ENCODE measurements at regions not wholly inside any gene's neighbourhood (a gene's known extent, or its start where the extent isn't known, plus 50 kb on each side); places are given as distances from the start of the nearest gene placed in this dataset.

DNA sequence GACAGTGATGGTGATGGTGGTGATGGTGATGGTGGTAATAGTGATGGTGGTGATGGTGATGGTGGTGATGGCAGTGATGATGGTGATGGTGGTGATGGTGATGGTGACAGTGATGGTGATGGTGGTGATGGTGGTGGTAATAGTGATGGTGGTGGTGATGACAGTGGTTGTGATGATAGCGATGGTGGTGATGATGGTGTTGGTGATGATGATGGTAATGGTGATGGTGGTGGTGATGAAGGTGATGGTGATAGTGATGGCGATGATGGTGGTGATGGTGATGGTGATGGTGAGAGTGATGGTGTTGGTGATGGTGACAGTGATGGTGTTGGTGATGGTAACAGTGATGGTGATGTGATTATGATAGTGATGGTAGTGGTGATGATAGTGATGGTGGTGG is 94.3 kb downstream of the ASB1 start:
- ATAC-seq (no peak), DNase-seq (ENCODE audit: low read depth in 1 of 2, low spot score in 1 of 2) (no peak), FAIRE-seq (no peak)
- ChIA-PET CTCF (no interaction called here), POLR2A (no interaction called here)
- WGBS (ENCODE audit: missing lambda C conversion rate): 96% methylated on average over 2 of the region's 2 CpGs
- Histone ChIP-seq H3K4me3 (no peak overlapping the region), H3K4me2 (no peak overlapping the region), H3K9me3 (peaks cover 34% of the 10 kb centered on the region), H3K4me1 (peaks cover 6% of the 10 kb centered on the region; the same call in 1 of the 3 replicates), H3K27ac (no peak overlapping the region)
- no peak for TF ChIP-seq FOSL2 (IDR thresholded peaks at IDR 0.05)
- no peak for TF ChIP-seq FOSL2 (CRISPR knock-in tag; IDR thresholded peaks at IDR 0.05)
- no peak for TF ChIP-seq PHF8 (IDR thresholded peaks at IDR 0.05; ENCODE audit: borderline replicate concordance, low read depth)
- TF ChIP-seq, protein P1, sequence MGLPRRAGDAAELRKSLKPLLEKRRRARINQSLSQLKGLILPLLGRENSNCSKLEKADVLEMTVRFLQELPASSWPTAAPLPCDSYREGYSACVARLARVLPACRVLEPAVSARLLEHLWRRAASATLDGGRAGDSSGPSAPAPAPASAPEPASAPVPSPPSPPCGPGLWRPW (IDR thresholded peaks at IDR 0.05): no peak
- TF ChIP-seq RCOR1 (IDR thresholded peaks at IDR 0.05; ENCODE audit: low read depth, low read length): no peak
- TF ChIP-seq BHLHE40 (IDR thresholded peaks at IDR 0.05; ENCODE audit: low read depth, low read length): no peak
- TF ChIP-seq, protein P2, sequence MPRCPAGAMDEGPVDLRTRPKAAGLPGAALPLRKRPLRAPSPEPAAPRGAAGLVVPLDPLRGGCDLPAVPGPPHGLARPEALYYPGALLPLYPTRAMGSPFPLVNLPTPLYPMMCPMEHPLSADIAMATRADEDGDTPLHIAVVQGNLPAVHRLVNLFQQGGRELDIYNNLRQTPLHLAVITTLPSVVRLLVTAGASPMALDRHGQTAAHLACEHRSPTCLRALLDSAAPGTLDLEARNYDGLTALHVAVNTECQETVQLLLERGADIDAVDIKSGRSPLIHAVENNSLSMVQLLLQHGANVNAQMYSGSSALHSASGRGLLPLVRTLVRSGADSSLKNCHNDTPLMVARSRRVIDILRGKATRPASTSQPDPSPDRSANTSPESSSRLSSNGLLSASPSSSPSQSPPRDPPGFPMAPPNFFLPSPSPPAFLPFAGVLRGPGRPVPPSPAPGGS (IDR thresholded peaks at IDR 0.05): no peak
- TF ChIP-seq ESRRA (IDR thresholded peaks at IDR 0.05; ENCODE audit: borderline replicate concordance, low read length): no peak
- no peak for TF ChIP-seq FOXS1 (CRISPR knock-in tag; IDR thresholded peaks at IDR 0.05)
- TF ChIP-seq JUN (IDR thresholded peaks at IDR 0.05): no peak

DNA sequence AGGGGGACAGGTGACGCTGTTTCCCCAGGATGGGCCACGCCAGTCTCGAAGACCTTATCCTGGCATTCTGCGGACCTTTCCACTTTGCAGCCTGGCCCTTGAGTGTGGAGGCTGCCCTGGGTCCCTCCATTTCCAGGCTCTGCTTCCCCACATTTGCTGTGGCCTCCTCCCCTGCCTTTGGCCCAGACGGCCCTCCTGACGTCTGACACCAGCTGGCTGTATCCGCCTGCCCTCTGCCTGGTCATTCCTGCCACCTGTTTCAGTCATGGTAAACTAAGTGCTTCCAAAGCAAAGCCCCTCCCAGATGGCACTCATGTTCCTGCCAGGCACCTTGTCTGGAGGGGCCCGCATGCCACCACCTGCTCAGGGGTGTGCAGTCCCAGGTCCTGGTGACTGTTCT is 95.1 kb downstream of the ASB1 start:
- Histone ChIP-seq H3K4me3 (no peak overlapping the region), H3K27ac (no peak overlapping the region), H3K4me1 (peaks cover 8% of the 10 kb centered on the region; the same call in 1 of the 3 replicates), H3K9me3 (peaks cover 25% of the 10 kb centered on the region), H3K4me2 (no peak overlapping the region)
- TF ChIP-seq GATA3 (IDR thresholded peaks at IDR 0.05; ENCODE audit: borderline replicate concordance) (no peak), EHF (CRISPR knock-in tag; IDR thresholded peaks at IDR 0.05) (no peak), NFE2L2 (conservative IDR thresholded peaks at IDR 0.05; ENCODE audit: low read length) (no peak), ZNF302 (CRISPR knock-in tag; IDR thresholded peaks at IDR 0.05) (no peak), CHD2 (IDR thresholded peaks at IDR 0.05; ENCODE audit: low read length, partially characterized antibody) (no peak), FOSB (CRISPR knock-in tag; IDR thresholded peaks at IDR 0.05) (no peak), FOXS1 (CRISPR knock-in tag; IDR thresholded peaks at IDR 0.05) (no peak), POLR2A (IDR thresholded peaks at IDR 0.05; ENCODE audit: low read length) (no peak), ZFP36 (IDR thresholded peaks at IDR 0.05; ENCODE audit: borderline replicate concordance, partially characterized antibody) (no peak), ZSCAN20 (CRISPR knock-in tag; IDR thresholded peaks at IDR 0.05) (no peak), HOXB13 (CRISPR knock-in tag; IDR thresholded peaks at IDR 0.05; ENCODE audit: low read depth) (no peak), MAZ (IDR thresholded peaks at IDR 0.05; ENCODE audit: borderline replicate concordance, low read depth, low read length) (no peak)
- TF ChIP-seq, protein P3, sequence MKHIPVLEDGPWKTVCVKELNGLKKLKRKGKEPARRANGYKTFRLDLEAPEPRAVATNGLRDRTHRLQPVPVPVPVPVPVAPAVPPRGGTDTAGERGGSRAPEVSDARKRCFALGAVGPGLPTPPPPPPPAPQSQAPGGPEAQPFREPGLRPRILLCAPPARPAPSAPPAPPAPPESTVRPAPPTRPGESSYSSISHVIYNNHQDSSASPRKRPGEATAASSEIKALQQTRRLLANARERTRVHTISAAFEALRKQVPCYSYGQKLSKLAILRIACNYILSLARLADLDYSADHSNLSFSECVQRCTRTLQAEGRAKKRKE (CRISPR knock-in tag; IDR thresholded peaks at IDR 0.05; ENCODE audit: low read depth): no peak
- TF ChIP-seq, protein P1 (IDR thresholded peaks at IDR 0.05): no peak
- TF ChIP-seq, protein P4, sequence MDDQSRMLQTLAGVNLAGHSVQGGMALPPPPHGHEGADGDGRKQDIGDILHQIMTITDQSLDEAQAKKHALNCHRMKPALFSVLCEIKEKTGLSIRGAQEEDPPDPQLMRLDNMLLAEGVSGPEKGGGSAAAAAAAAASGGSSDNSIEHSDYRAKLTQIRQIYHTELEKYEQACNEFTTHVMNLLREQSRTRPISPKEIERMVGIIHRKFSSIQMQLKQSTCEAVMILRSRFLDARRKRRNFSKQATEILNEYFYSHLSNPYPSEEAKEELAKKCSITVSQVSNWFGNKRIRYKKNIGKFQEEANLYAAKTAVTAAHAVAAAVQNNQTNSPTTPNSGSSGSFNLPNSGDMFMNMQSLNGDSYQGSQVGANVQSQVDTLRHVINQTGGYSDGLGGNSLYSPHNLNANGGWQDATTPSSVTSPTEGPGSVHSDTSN (IDR thresholded peaks at IDR 0.05): no peak
- TF ChIP-seq, protein P5, sequence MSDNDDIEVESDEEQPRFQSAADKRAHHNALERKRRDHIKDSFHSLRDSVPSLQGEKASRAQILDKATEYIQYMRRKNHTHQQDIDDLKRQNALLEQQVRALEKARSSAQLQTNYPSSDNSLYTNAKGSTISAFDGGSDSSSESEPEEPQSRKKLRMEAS (IDR thresholded peaks at IDR 0.05): no peak
- TF ChIP-seq, protein P6, sequence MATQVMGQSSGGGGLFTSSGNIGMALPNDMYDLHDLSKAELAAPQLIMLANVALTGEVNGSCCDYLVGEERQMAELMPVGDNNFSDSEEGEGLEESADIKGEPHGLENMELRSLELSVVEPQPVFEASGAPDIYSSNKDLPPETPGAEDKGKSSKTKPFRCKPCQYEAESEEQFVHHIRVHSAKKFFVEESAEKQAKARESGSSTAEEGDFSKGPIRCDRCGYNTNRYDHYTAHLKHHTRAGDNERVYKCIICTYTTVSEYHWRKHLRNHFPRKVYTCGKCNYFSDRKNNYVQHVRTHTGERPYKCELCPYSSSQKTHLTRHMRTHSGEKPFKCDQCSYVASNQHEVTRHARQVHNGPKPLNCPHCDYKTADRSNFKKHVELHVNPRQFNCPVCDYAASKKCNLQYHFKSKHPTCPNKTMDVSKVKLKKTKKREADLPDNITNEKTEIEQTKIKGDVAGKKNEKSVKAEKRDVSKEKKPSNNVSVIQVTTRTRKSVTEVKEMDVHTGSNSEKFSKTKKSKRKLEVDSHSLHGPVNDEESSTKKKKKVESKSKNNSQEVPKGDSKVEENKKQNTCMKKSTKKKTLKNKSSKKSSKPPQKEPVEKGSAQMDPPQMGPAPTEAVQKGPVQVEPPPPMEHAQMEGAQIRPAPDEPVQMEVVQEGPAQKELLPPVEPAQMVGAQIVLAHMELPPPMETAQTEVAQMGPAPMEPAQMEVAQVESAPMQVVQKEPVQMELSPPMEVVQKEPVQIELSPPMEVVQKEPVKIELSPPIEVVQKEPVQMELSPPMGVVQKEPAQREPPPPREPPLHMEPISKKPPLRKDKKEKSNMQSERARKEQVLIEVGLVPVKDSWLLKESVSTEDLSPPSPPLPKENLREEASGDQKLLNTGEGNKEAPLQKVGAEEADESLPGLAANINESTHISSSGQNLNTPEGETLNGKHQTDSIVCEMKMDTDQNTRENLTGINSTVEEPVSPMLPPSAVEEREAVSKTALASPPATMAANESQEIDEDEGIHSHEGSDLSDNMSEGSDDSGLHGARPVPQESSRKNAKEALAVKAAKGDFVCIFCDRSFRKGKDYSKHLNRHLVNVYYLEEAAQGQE (IDR thresholded peaks at IDR 0.05): no peak
- TF ChIP-seq, protein P7, sequence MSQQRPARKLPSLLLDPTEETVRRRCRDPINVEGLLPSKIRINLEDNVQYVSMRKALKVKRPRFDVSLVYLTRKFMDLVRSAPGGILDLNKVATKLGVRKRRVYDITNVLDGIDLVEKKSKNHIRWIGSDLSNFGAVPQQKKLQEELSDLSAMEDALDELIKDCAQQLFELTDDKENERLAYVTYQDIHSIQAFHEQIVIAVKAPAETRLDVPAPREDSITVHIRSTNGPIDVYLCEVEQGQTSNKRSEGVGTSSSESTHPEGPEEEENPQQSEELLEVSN (IDR thresholded peaks at IDR 0.05; ENCODE audit: borderline replicate concordance, low read depth): no peak
- FAIRE-seq (no peak), DNase-seq (ENCODE audit: low read depth in 1 of 2, low spot score in 1 of 2) (no peak), ATAC-seq (no peak)
- ChIA-PET CTCF (no interaction called here), POLR2A (no interaction called here)
- 96% methylated on average over 8 of the region's 8 CpGs for WGBS (ENCODE audit: missing lambda C conversion rate)

All from A549 (cell line).